Sigmoid colon (tissue), 4 donors: ENCODE measurements at regions not wholly inside any gene's neighbourhood (a gene's known extent, or its start where the extent isn't known, plus 50 kb on each side); places are given as distances from the start of the nearest gene placed in this dataset.

Source experiments
- POLR2A ChIP-seq, 2 donors: fragments of 450-650 bp; IDR thresholded peaks; one replicate each; pipeline ENCODE4 v1.6.1; 2016; ENCODE audit warnings: antibody characterized with exemption in 2 of 2, mild to moderate bottlenecking in 2 of 2, moderate library complexity in 2 of 2
- POLR2AphosphoS5 ChIP-seq, 4 donors: sonication (generic); formaldehyde crosslinking; IDR thresholded peaks; one replicate each; pipeline ENCODE4 v1.6.1; 2017; ENCODE audit warnings: antibody characterized with exemption in 4 of 4
- TF ChIP-seq, protein P1 (sequence below), 4 experiments: fragments of 450-650 bp in 3 of 4; fragments of 200-600 bp in 1 of 4; IDR thresholded peaks; one replicate each; pipeline ENCODE4 v1.5.1; 2016 to 2019; ENCODE audit warnings: antibody characterized with exemption in 4 of 4, mild to moderate bottlenecking in 3 of 4, moderate library complexity in 2 of 4

- TF ChIP-seq, protein P1, sequence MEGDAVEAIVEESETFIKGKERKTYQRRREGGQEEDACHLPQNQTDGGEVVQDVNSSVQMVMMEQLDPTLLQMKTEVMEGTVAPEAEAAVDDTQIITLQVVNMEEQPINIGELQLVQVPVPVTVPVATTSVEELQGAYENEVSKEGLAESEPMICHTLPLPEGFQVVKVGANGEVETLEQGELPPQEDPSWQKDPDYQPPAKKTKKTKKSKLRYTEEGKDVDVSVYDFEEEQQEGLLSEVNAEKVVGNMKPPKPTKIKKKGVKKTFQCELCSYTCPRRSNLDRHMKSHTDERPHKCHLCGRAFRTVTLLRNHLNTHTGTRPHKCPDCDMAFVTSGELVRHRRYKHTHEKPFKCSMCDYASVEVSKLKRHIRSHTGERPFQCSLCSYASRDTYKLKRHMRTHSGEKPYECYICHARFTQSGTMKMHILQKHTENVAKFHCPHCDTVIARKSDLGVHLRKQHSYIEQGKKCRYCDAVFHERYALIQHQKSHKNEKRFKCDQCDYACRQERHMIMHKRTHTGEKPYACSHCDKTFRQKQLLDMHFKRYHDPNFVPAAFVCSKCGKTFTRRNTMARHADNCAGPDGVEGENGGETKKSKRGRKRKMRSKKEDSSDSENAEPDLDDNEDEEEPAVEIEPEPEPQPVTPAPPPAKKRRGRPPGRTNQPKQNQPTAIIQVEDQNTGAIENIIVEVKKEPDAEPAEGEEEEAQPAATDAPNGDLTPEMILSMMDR (IDR thresholded peaks at IDR 0.05) = no peak
- no peak for TF ChIP-seq POLR2A (IDR thresholded peaks at IDR 0.05)
- TF ChIP-seq POLR2AphosphoS5 (IDR thresholded peaks at IDR 0.05) = no peak
Measured at GRCh38 chr4:186924723-186925122, 201.1 kb upstream of the FAT1 start.
